ENCODE measurements at regions not wholly inside any gene's neighbourhood (a gene's known extent, or its start where the extent isn't known, plus 50 kb on each side); places are given as distances from the start of the nearest gene placed in this dataset.

DNA sequence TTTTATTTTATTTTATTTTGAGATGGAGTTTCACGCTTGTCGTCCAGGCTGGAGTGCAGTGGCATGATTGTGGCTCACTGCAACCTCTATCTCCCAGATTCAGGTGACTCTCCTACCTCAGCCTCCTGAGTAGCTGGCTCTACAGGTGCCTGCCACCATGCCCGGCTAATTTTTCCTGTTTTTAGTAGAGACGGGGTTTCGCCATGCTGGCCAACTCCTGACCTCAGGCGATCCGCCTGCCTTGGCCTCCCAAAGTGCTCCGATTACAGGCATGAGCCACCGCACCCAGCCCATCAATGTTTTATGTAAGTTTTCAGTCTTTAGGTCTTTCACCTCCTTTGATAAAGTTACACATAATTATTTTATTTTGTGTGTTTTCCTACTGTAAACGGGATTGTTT lies 154.6 kb downstream of the COPRS start (continued):
- TF ChIP-seq CHD7 (IDR thresholded peaks at IDR 0.05; ENCODE audit: insufficient replicate concordance, low read length), result no peak
- no peak for TF ChIP-seq HDAC6 (IDR thresholded peaks at IDR 0.05; ENCODE audit: low read depth, low read length)
- TF ChIP-seq SIN3A (conservative IDR thresholded peaks at IDR 0.05 in 1 of 2, IDR thresholded peaks at IDR 0.05 in 1 of 2; ENCODE audit: low read depth in 1 of 2, low read length in 2 of 2), result no peak
- no peak for TF ChIP-seq POLR2AphosphoS5 (IDR thresholded peaks at IDR 0.05; ENCODE audit: low read depth, low read length)
- TF ChIP-seq HDAC2 (IDR thresholded peaks at IDR 0.05; ENCODE audit: borderline replicate concordance in 1 of 2, low read depth in 2 of 2, low read length in 2 of 2), result no peak
- no peak for TF ChIP-seq KDM5A (IDR thresholded peaks at IDR 0.05; ENCODE audit: low read length)

Measured in H1 (cell line).